Loucy (cell line): ENCODE measurements at regions not wholly inside any gene's neighbourhood (a gene's known extent, or its start where the extent isn't known, plus 50 kb on each side); places are given as distances from the start of the nearest gene placed in this dataset.

Source experiments
- CTCF ChIP-seq: fragments of 200-600 bp; sonication (generic); conservative IDR thresholded peaks from 2 replicates; pipeline ENCODE4 v1.5.1; 2014; ENCODE audit warnings: mild to moderate bottlenecking, antibody characterized with exemption, low read length
- EZH2phosphoT487 ChIP-seq: fragments of 200-600 bp; IDR thresholded peaks from 2 replicates; pipeline ENCODE4 v1.6.1; 2018; ENCODE audit warnings: antibody characterized with exemption, mild to moderate bottlenecking, moderate library complexity, borderline replicate concordance

DNA sequence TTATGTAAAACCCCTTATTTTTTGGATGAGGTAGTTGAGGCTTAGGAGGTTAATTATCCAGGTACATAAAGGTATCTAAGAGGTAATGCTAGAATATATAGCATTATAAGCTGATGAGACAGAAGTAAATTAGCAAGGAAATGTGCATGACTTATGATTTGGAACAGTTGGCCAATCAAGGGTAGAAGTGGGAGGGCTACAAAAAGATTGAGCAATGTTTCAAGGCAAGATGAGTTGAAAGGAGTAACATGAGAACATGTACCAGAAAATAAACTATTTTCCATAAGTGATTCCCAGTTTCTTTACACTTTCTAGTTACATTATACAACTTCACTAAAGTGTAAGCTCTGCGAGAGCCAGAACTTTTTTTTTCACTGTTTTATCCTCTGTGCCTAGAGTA lies 290.9 kb downstream of the LRIG3 start:
- TF ChIP-seq CTCF (no peak), EZH2phosphoT487 (no peak)
